Brain microvascular endothelial cell (primary cell): ENCODE measurements at regions not wholly inside any gene's neighbourhood (a gene's known extent, or its start where the extent isn't known, plus 50 kb on each side); places are given as distances from the start of the nearest gene placed in this dataset.

ENCODE experiments used
- DNase-seq: peaks from one replicate; pipeline ENCODE4 v3.0.0-alpha.2; 2020
- H3K27ac ChIP-seq: fragments of 250-450 bp; sonication (Bioruptor Pico); 2 replicates; pipeline ENCODE4 v1.5.1; 2020; ENCODE audit warnings: mild to moderate bottlenecking, moderate library complexity
- H3K27me3 ChIP-seq: fragments of 250-450 bp; sonication (Bioruptor Pico); replicated peaks from 2 replicates; pipeline ENCODE4 v1.5.1; 2020; ENCODE audit warnings: mild to moderate bottlenecking
- H3K36me3 ChIP-seq: fragments of 250-450 bp; sonication (Bioruptor Pico); replicated peaks from 2 replicates; pipeline ENCODE4 v1.5.1; 2020; ENCODE audit warnings: mild to moderate bottlenecking
- H3K4me3 ChIP-seq: 2 replicates; pipeline ENCODE4 v1.5.1; 2011; ENCODE audit warnings: low read depth, mild to moderate bottlenecking, control low read depth, low read length, moderate library complexity
- in situ Hi-C: cut with HindIII; loops from 2 replicates; pipeline ENCODE4 v1.10.0; 2017; ENCODE audit warnings: low sequenced_read_pairs, low pct_ligation_motif_present
- TF ChIP-seq, protein P1 (sequence below): IDR thresholded peaks from 2 replicates; pipeline ENCODE4 v1.5.1; 2011; ENCODE audit warnings: low read depth, mild to moderate bottlenecking, moderate library complexity, low read length, control low read depth, inconsistent platforms; ENCODE audit errors: missing control alignments

DNA sequence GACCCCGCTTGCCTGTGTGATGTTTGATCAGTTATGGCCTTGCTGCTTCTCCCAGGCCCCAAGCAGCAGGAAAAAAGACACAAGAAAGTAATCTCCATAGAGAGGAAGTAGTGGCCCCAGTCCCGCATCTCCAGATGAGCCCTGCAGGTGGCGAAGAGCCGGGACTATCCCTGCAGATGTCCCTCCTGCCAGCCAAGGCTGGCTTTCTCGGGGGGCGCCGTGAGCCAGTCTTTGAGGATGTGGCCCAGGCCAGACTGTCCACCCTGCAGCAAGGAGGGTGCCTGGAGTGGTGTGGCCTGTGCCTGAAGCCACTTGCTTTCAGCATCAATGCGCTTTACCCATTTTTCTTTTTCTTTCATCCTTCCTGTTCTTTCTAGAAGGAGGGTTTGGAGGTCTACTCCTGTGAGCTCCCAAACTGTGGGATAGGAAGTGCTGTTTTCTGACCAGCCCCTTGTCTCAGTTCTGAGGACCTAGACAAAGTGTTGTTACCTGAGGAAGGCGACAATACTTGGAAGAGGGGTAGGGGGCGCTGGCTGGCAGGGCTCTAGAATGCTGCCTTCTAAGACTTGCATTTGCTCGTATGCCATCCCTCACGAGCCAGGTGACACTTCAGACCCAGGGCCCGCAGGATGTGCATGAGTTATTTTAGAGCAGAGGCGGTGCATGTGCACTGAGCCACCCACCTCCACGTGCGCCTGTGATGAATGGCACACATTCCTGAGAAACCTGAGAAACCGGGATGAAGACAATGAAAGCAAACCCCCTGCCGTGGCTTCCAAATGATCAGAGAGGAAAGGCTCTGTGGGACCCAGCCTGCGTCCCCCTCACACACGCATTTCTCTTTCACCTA lies 255.8 kb downstream of the FBXO15 start:
- no peak overlapping the region for H3K27ac ChIP-seq
- in situ Hi-C loops, result no loop called here

DNA sequence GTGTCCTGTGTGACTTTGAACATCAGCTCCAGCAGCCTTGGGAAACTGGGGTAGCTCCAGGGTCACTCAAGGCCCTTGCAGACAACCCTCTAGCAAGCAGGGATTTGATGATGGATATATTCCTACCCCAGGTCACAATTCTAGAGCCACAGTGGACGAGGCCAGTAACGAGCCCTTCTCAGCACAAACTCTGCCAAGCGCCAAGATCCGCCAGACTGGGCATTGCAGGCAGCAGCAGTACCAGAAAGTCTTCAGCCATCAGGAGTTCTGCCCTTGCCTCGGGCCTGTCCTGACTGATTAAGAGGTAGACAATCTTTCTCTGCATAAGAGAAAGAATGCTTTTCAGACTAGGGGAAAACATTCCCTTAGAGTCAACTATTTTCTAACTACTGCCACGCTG lies 259.1 kb downstream of the FBXO15 start:
- TF ChIP-seq, protein P1, sequence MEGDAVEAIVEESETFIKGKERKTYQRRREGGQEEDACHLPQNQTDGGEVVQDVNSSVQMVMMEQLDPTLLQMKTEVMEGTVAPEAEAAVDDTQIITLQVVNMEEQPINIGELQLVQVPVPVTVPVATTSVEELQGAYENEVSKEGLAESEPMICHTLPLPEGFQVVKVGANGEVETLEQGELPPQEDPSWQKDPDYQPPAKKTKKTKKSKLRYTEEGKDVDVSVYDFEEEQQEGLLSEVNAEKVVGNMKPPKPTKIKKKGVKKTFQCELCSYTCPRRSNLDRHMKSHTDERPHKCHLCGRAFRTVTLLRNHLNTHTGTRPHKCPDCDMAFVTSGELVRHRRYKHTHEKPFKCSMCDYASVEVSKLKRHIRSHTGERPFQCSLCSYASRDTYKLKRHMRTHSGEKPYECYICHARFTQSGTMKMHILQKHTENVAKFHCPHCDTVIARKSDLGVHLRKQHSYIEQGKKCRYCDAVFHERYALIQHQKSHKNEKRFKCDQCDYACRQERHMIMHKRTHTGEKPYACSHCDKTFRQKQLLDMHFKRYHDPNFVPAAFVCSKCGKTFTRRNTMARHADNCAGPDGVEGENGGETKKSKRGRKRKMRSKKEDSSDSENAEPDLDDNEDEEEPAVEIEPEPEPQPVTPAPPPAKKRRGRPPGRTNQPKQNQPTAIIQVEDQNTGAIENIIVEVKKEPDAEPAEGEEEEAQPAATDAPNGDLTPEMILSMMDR, result no peak
- H3K4me3 ChIP-seq, result no peak overlapping the region

More for the DNA sequence above, 255.8 kb downstream of the FBXO15 start:
- Histone ChIP-seq H3K36me3 (no peaks in the 10 kb centered on the region), H3K27me3 (no peaks in the 10 kb centered on the region), H3K4me3 (no peak overlapping the region)
- TF ChIP-seq, protein P1, result peak; percentile 38
- no peak for DNase-seq

DNA sequence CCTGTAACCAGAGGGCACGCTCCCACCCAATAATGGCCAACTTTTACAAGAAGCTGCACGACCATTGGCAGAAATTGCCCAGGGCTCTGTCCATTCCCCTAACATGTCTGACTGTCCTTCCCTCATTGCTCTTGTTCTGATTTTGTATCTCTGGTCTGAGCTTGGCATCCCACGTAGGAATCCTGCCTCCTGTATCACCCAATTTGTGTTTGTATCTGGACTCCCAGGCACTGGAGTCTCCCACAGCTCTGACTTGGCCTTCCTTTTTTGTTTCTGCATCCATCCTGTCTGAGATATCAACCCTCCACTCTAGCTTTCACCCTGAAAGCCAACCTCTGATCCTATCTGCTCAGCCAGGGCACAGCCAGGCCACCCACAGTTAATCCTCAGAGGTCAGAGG lies 259.8 kb downstream of the FBXO15 start:
- Histone ChIP-seq H3K27me3 (no peaks in the 10 kb centered on the region), H3K4me3 (no peak overlapping the region), H3K27ac (no peak overlapping the region), H3K36me3 (no peaks in the 10 kb centered on the region)
- no peak for DNase-seq
- in situ Hi-C loops, result no loop called here
- TF ChIP-seq, protein P1, result no peak

More for the DNA sequence above, 259.1 kb downstream of the FBXO15 start:
- Histone ChIP-seq H3K27me3 (no peaks in the 10 kb centered on the region), H3K27ac (no peak overlapping the region), H3K36me3 (no peaks in the 10 kb centered on the region)
- no peak for DNase-seq
- in situ Hi-C loops, result no loop called here

GRCh38 chr18:73884868-73885267 lies 262.8 kb downstream of the FBXO15 start:
- Histone ChIP-seq H3K36me3 (no peaks in the 10 kb centered on the region), H3K4me3 (no peak overlapping the region), H3K27ac (no peak overlapping the region), H3K27me3 (no peaks in the 10 kb centered on the region)
- DNase-seq, result no peak
- in situ Hi-C loops, result no loop called here
- TF ChIP-seq, protein P1, result no peak

DNA sequence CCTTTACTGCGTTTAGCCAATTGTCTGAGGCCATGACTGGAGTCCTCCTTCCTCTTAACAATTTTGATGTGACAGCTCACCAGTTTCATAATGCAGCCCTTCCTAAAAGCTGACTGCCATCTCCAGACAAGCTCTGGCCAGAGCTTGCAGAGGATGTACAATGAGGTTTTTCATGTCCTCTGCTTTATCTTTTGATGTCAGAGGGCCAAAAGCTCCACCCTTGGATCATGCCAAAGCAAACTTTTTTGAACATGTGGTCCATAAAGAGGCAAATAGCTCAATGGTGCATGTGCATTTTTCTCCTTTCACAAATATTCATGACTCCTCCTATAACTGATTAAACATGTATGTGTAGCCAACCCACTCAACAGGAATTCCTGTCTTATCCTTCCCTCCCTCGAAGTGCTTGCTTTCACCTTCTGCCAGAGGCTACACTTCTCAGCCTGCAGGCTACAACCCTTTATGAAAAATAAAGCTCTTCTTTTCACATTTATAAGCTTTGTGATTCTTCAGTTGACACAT lies 266.2 kb downstream of the FBXO15 start:
- H3K4me3 ChIP-seq, result no peak overlapping the region
- in situ Hi-C loops, result no loop called here
- TF ChIP-seq, protein P1, result no peak
- H3K27me3 ChIP-seq, result no peaks in the 10 kb centered on the region
- no peak overlapping the region for H3K27ac ChIP-seq
- no peaks in the 10 kb centered on the region for H3K36me3 ChIP-seq
- no peak for DNase-seq
